ENCODE measurements at regions not wholly inside any gene's neighbourhood (a gene's known extent, or its start where the extent isn't known, plus 50 kb on each side); places are given as distances from the start of the nearest gene placed in this dataset.
"Not testable (repeated sequence)": the region's sequence is repeated elsewhere in the genome, so short reads cannot be mapped to it uniquely, and the experiment has no call there.

DNA sequence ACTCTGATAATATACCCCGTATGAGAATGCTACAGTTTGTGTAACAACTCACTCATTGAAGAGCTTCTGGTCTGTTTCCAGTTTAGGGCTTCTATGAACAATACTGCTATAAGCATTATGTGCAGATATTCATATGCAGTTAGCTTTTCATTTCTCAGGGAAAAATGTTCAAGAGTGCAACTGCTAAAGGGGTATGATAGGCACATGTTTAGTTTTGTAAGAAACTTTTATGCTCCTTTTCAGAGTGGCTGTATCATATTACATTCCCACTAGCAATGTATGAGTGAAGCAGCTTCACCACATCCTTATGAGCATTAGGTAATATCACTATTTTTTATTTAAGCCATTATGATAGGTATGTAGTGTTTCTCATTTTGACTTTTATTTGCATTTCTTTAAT is 182.6 kb upstream of the CXCL12 start:
- no peak for DNase-seq (ENCODE audit: low spot score)

DNA sequence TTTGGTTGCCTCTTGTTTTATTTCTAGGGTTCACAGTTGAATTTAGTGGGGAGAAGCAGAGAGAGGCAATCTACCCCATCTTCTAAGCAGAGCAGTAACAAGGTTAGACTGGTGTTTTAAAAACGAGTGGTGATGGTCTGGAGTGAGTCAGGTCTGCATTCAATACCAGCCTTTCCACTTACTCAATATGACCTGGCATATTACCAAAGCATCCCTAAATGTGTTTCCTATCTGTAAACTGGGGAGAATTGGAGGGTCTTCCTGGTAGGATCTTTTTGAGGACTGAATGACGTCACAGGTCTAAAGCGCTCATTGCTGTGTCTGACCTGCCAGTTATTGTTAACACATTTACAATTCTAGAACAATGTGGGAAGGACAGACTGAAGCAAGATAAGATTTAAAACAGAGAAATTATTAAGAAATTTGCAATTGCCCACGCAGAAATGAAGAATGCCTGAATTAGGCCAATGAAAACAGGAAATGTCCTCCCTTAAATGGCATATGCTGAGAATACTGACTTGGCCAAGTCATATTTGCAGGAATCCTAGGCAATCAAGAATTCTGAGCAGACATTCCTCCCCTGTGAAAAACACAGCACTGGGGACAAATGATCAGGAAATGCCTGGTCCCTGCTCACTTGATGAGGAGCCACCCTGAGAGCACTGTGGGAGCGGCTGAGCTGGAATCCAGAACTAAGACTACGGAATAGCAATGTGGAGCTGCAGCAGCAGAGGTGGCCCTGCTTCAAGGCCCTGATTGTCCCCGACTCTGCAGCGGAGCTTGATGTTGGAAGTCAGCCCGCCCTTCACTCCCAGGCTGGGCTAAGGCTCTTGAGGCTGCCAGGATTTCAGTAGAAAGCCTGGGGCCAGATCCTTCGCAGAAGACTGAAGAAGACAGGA is 184.5 kb upstream of the CXCL12 start:
- DNase-seq (ENCODE audit: low spot score) = peak; percentile 89

DNA sequence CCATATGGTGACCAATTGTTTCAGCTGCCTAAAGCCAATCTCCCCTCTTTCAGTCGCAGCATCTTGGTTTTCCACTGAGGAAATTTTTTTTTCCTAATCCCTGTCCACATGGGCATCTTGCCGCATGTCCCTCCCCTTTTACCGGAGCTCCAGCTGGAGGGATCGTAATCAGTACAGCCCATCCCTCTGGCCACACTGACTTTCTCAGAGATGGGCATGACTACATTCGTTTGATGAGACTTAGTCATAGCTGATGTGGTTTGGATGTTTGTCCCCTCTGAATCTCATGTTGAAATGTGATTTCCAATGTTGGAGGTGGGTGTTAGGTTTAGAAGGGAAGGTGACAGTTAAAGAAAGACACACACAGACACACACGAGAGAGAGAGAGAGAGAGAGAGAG is 186.8 kb upstream of the CXCL12 start:
- peak; percentile 41 for DNase-seq (ENCODE audit: low spot score)

DNA sequence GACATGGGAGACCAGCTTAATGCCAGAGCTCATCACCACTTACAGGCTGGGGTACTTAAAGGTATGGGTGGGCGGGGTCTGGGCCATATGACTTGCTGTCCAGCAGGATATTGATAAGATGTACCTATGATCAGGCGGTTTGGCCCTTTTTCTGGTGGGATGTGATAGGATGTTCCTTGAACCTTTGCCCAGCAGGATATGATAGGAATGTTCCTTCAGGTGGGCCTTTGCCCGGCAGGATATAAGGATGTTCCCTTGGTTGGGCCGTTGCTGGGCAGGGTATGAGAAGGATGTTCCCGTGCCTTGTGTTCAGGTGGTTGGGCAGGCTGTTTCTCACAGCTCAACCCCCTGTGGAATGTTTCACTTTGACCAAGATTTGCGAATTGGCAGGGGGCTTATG is 187.2 kb upstream of the CXCL12 start:
- no peak for DNase-seq (ENCODE audit: low spot score)

DNA sequence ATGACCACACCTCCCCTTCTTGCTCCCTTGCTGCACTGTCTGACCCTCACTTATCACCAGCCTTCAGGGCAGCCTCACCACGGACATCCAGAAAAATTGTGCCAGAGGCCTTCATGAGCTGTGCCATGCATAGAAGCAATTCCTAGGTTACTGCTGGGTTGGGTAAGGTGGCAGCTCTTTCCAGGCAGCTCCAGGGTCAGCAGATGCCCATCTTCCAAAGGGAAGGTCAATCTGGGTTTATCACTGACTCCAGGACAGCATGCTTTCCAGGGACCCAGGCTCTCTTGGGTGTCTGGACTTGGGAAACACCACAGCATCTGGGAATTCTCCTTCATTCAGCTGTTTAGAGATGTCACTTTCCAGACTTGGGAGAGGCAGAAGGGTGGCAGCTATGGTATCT is 188.9 kb upstream of the CXCL12 start:
- no peak for DNase-seq (ENCODE audit: low spot score)

DNA sequence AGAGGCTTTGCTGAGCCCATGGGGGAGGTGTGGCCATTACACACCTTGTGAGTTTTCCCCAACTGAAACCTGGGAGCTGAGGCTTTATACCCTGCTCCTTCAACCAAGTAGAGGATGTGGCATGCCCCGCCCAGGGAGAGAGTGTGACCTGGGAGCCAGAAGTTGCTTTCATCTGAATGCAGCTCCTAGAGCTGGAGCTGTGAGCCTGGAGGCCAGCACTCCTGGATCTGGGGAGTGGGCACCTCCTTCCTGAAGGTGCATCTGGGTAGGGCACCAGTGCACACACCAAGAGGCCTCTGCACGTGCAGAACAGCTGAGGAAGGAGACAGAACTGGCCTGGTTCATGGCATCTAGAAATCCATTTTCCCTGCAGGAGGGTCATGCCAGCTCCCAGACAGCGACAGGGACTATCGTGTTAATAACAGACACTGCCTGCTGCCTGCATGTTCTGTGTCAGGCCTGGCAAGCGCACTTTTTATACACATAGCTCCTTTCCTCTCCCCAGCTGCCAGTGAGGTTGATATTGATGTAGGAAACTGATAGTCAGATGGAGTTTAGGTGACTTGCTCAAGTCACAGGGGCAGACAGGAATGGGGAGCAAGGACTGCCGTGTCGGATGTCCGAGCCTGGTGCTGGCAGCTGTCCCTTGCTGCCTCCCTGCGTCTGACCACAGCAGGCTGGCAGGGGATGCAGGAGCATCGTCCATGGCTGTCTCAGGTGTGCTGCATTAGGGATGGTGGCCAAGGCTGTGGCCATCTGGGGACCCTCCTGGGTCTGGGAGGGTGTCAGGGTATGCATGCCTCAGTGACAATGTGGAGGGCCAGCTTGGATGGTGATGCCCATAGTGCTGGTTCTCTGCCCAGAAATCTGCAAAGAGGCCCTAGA is 189.9 kb upstream of the CXCL12 start:
- no peak for DNase-seq (ENCODE audit: low spot score)

DNA sequence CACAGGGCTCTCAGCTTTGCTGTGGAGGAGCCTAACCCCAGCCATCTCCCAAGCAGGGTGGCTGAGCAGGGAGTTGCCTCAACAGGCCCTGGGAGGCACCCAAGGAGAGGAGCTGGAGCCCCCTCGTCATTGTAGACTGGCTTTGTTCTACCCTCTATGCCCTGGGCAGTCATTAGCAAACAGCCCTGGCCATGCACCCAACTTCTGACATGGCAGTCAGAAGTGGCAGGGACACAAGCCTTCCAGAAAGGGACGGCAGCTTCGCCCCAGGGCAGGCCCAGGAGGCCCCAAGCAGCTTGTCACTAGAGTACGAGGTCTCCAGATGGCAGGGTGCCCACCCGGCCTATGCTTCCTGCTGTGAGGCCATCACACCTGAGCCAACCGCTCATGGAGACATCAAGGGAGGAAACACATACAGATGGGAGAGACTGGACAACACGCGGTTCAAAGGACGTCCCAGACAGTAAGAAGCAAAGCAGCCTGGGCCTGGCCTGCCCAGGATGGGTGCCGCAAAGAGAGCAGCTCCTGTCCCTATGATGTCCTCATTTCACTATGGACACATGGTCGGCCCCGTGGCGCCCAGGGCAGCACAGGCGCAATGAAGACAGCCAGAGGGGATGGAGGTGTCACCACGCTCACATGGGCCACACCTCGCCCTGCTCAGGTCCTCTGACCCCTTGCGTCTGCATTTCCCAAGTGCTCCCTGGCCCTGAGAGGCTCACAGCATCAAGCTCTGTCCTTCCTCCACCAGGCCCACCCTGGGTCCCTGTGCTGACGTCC is 190.9 kb upstream of the CXCL12 start:
- no peak for DNase-seq (ENCODE audit: low spot score)

DNA sequence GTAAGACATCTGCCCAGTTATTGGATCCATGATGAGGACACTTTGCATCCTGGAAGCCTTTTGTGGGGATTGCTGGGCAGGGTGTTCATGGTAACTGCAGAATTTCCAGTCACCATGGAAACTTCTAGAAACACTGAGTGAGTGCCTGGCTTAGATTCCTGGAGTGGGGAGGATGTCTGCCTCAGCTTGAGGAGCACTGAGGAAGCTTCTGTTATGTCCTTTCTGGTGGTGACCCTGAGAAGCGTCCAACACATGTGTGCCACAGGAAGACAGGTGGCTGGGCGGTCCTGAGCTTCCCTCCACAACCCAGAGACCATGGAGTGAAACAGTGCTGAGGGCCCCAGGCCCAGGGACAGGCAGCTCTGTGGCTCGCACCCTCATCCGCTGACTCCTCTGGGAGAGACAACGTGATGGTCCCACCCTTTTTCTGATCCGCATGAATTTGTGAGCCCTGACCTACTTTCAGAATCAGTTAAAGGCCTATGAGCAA is 191.8 kb upstream of the CXCL12 start:
- DNase-seq (ENCODE audit: low spot score) = peak; percentile 76

DNA sequence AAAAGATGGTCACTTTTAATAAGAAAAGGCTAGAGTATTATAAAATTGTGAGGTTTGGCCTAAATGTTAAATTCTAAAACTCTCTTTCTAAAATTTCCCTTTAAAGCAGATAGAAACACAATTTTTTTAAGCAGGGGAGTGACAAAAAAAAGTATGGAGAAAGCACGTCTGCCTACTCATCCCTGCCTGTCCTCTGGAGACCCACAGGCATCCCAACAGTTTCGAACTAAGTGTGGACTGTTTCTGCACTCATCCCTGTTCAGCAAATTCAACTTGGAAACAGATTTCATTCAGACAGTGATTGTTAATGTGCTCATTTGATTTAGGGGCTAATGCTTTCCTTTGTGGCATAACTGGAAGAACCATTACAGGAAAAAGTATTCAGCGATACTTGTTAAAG is 192.6 kb upstream of the CXCL12 start:
- no peak for DNase-seq (ENCODE audit: low spot score)

DNA sequence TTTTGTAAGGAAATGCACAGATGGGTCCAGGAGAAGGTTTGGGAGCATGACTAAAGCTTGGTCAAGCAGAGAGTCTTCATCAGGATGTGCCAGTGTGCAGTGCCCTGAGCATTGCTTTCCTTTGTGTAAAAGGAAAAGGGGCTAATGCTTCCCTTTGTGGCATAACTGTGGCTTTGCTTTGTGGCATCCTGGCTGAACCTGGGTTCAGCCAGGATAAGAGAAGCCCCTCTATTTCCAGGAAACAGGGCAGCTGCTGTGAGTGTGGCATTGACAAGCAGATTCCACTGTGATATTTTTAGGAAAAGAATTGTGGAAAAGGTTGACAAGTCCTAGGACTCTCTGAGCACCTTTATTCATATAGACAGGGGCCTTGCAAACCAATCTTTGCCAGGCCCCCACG is 193.4 kb upstream of the CXCL12 start:
- DNase-seq (ENCODE audit: low spot score) = no peak

DNA sequence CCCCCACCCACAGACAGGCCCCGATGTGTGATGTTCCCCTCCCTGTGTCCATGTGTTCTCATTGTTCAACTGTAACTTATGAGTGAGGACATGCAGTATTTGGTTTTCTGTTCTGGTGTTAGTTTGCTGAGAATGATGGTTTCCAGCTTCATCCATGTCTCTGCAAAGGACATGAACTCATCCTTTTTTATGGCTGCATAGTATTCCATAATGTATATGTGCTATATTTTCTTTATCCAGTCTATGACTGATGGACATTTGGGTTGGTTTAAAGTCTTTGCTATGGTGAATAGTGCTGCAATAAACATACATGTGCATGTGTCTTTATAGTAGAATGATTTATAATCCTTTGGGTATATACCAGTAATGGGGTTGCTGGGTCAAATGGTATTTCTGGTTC is 194.1 kb upstream of the CXCL12 start:
- DNase-seq (ENCODE audit: low spot score) = not testable (repeated sequence)

DNA sequence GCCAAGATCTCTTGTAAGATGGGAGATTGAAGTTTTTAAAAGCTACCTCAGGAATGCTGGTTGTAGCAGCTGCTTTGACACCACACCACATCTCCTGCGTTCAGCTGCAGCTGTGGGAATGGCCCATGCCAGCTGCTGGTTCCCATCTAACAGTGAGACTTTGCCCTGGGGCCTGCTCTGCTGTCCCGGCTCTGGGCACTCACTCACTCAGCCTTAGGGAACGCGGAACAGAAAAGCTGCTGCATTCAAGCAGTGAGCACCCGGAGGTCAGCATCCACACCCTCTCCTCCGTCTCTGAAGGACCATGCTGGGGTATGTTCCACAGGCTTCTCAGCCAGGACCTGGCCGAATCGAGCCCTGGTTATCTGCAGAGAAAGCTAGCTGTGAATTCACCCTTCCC is 197.1 kb upstream of the CXCL12 start:
- DNase-seq (ENCODE audit: low spot score) = peak; percentile 48

DNA sequence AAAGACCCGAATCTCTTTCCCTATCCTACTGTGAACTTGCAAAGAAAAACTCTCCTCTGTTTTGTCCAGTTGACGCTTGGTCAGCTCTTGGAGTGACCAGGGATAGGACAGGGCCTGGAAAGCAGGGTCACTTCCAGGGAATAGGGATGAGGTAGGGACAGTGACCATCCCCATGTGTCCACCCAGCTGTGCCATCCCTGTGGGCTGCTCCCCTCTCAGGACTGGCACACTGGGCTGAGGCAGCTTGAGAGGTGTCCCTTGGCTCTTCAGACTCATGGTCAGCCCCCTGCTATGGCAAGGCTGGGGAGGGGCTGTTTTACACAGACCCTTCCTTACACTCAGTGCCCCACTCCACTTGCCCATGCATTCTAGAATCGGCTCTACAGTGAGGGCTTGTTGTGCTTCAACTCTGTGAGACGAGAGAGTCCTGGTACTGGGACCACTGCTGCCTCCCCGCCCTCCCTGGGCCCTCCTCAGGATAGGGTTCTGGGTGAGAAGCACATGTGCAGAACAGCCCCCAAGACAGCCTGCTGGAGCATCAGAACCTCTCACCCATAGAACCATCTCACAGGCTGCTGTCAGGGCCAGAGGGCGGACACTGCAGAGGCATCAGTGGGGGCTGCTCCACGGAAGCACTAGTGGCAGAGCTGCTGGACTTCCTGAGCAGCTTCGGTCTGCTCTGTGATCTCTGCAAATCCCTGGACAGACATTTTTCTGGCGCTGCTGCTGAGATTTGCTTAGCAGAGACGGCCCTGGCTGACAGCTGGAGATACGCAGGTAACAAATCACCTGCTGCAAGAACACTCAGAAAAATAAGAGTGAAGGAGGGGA is 202.8 kb upstream of the CXCL12 start:
- no peak for DNase-seq (ENCODE audit: low spot score)

DNA sequence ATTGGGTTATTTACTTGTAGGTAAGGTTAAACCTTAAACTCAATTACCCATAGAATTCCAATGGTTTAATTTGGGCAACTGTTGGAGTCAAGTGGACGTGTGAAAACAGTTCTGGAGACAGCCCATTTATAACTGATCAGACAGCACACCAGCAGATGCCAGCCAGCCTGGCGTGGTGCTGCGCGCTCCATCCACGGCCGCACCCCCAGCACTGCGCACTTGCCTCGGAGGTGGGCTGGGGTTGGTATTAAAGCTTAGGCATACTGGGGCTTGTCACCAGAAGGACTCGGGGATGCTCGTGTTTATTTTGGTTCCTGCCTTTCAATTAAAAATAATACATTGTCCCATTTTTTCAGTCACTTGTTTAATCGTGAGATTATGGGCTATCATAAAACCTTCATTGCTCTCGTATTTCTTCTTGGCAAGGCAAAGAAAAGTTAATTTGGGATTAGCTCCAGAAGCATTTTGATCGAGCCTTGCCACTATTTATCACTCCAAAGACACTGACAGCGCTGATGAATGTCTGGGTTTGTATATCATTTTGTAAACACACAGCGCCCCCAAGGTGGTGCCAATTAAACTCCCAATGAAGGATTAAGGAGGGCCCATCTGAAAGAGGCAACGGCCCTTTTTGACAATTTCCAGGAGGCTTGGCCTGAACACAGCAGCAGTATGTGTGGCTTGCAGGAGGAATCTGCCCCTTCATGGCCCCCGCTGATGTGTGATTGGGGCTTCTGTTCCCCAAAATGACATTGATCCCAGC is 204.5 kb upstream of the CXCL12 start:
- DNase-seq (ENCODE audit: low spot score) = no peak

DNA sequence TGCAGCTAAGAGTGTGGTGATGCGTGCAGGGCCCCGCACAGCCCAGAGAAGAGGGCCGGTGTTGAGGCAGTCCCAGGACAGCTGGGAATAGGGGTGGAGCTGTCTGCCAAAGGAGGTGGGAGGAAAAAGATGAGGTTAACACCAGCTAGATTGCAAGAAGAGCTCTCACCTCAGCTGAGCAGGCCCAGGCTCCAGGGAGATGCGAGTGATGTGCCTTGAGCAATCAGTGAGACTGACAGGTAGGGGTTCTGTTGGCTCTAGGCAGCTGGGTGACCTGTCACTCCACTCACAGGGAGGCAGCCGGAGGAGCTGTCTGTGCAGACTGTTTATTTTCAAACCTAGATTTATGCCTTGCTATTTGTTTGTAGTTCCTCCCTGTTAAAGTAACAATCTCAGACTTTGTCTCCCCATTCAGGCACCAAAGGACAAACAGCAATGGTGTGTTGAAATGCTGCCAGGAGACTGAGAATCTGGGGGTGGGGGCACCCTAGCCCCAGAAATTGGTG is 205.1 kb upstream of the CXCL12 start:
- no peak for DNase-seq (ENCODE audit: low spot score)

DNA sequence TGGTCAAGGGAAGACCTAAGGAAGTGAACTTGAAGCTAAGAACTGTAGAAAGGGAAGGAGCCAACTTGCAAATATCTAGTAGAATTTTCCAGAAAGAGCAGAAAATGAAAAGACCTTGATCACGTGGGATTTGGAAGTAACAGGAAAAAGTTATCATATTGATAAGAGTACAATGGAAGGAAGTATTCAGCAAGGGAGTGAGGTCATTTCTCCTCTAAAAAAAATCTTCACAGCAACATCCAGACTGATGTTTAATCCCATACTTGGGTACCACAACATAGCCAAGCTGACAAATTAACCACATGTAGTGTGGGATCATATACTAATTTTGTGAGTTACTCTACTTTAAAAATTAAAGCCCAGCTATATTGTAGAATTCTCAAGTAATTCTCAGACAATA is 207.0 kb upstream of the CXCL12 start:
- DNase-seq (ENCODE audit: low spot score) = no peak

DNA sequence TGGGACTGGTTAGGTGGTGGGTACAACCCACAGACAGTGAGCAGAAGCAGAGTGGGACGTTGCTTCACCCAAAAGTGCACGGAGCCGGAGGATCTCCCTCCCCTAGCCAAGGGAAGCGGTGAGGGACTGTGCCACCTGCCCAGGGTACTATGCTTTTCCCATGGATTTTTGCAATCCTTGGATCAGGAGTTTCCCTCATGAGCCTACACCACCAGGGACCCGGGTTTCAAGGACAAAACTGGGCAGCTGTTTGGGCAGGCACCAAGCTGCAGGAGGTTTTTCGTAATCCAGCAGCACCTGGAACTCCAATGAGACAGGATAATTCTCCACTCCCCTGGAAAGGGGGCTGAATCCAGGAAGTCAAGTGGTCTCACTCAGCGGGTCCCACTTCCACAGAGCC is 209.1 kb upstream of the CXCL12 start:
- DNase-seq (ENCODE audit: low spot score) = no peak

DNA sequence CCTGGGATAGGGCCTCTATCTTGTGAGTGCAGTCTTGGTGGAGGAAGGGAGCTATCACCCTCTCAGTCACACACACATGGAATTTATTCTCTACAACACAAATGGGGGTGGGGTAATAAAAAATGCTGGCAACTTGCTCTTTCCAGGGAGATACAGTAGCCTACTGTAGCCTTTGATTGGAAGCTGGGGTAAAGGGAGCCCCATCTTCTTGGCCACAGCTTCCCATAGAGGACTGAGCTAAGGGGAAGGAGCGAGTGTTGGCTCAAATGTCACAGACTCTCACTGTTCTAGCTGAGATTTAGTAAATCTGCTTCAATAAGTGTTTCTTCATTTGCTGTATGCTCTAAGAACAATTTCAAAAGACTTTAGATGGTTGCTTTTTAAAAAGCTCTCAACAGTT is 222.2 kb upstream of the CXCL12 start:
- no peak for DNase-seq (ENCODE audit: low spot score)

DNA sequence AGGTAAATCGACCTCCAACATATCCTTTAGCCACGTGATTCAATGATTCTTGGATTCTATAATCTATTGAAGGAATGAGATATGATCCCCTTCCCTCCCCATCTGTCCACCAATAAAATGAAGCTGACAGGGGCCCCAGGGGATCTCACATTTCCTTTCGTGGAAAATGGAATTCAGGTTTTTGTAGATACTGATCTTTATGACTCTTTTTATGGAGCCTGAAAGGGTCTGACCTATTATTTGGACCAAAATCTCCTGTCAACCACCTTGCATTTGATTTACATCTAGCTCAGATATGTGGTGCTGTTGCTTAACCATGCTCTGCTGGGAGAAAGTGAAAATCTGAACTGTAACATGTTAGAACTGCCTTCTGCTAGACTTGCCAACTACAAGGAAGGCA is 234.0 kb upstream of the CXCL12 start:
- no peak for DNase-seq (ENCODE audit: low spot score)

DNA sequence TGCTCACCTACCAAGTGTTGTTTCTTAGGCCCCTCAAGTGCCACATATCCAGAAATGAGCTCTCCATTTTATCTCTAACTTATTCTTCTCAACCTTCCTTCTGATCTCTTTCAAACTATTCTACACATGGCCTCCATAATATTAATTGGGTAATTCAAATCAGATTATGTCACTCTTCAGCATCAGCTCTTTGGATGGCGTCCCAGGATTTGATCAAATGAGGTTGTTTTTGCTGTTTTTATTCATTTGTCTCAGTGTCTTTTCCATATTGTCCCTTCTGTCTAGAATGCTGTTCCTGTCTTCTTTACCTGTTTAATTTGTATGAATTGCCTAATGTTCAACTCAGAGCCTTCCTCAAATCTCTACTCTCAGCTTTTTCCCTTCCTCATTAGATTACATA is 234.6 kb upstream of the CXCL12 start:
- no peak for DNase-seq (ENCODE audit: low spot score)
